ENCODE measurements at regions not wholly inside any gene's neighbourhood (a gene's known extent, or its start where the extent isn't known, plus 50 kb on each side); places are given as distances from the start of the nearest gene placed in this dataset.
A peak's percentile ranks its signal among the peaks of the same experiment; 100 is the strongest.

DNA sequence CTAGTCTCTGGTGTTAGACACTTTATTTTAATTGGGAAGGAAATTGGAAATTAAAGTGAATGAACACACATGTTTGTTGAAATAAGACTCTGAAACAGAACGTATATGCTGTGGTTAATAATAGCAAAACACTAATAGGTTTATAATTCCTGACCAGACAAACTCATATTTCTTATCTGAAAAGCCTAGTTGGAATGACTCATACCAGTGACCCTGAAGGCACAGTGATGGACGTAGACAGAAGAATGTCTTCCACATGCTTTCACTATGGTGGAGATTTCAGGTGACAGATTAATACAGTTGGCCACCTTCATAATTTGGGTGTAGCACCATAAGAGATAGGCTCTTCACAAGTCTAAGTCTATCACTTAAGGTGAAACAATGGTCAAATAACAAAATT lies 83.0 kb upstream of the COL11A1 start:
- Histone ChIP-seq H3K36me3 (ENCODE audit: control insufficient read depth in 4 of 4, insufficient read depth in 4 of 4, low read length in 4 of 4) (no peaks in the 10 kb centered on the region), H3K4me3 (no peak overlapping the region), H3K9me3 (ENCODE audit: control insufficient read depth in 4 of 4, insufficient read depth in 3 of 4, low read length in 3 of 4) (peaks cover 0 to 3% (median 0%) of the 10 kb centered on the region in 4 donors), H3K9ac (ENCODE audit: insufficient read depth in 1 of 2, low read length in 2 of 2) (no peak overlapping the region), H3K27ac (ENCODE audit: low read depth in 1 of 2, low read length in 1 of 2) (no peak overlapping the region), H3K4me1 (ENCODE audit: control insufficient read depth in 5 of 5, insufficient read depth in 5 of 5, low read length in 5 of 5) (no peaks in the 10 kb centered on the region), H3K27me3 (ENCODE audit: control insufficient read depth in 3 of 3, insufficient read depth in 3 of 3, low read length in 2 of 3) (no peaks in the 10 kb centered on the region)
- DNase-seq (no peak), ATAC-seq (ENCODE audit: insufficient read depth, low FRiP score) (no peak)
- TF ChIP-seq, protein P1, sequence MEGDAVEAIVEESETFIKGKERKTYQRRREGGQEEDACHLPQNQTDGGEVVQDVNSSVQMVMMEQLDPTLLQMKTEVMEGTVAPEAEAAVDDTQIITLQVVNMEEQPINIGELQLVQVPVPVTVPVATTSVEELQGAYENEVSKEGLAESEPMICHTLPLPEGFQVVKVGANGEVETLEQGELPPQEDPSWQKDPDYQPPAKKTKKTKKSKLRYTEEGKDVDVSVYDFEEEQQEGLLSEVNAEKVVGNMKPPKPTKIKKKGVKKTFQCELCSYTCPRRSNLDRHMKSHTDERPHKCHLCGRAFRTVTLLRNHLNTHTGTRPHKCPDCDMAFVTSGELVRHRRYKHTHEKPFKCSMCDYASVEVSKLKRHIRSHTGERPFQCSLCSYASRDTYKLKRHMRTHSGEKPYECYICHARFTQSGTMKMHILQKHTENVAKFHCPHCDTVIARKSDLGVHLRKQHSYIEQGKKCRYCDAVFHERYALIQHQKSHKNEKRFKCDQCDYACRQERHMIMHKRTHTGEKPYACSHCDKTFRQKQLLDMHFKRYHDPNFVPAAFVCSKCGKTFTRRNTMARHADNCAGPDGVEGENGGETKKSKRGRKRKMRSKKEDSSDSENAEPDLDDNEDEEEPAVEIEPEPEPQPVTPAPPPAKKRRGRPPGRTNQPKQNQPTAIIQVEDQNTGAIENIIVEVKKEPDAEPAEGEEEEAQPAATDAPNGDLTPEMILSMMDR (IDR thresholded peaks at IDR 0.05; ENCODE audit: control extremely low read depth, extremely low read depth) = no peak
- WGBS, 2 donors = 42 to 69% methylated on average over 2 of the region's 2 CpGs

DNA sequence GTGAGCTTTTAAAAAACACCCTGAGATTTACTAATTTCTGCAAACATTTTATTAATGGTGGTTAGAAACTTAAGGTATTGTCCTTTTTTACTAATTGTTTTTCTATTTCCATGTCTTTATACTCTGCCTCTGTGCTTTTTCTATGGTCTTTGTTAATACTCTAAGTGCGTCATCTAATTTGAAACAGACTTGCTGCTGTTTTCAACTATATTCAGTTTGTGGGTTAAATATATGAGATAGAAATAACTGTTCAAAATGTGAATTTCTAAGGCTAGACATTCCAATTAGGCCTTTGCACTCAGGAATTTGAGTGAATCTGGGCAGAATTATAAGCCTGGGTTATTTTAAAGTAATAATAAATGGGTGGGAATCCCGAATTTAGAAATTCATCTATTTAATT lies 82.4 kb upstream of the COL11A1 start:
- Histone ChIP-seq H3K36me3 (ENCODE audit: control insufficient read depth in 4 of 4, insufficient read depth in 4 of 4, low read length in 4 of 4) (no peaks in the 10 kb centered on the region), H3K9me3 (ENCODE audit: control insufficient read depth in 4 of 4, insufficient read depth in 3 of 4, low read length in 3 of 4) (peaks cover 0 to 3% (median 0%) of the 10 kb centered on the region in 4 donors), H3K27me3 (ENCODE audit: control insufficient read depth in 3 of 3, insufficient read depth in 3 of 3, low read length in 2 of 3) (no peaks in the 10 kb centered on the region), H3K4me1 (ENCODE audit: control insufficient read depth in 5 of 5, insufficient read depth in 5 of 5, low read length in 5 of 5) (no peaks in the 10 kb centered on the region), H3K27ac (ENCODE audit: low read depth in 1 of 2, low read length in 1 of 2) (no peak overlapping the region), H3K4me3 (no peak overlapping the region), H3K9ac (ENCODE audit: insufficient read depth in 1 of 2, low read length in 2 of 2) (no peak overlapping the region)
- 79 to 90% methylated on average over 2 of the region's 2 CpGs for WGBS, 2 donors
- DNase-seq (no peak), ATAC-seq (ENCODE audit: insufficient read depth, low FRiP score) (no peak)
- TF ChIP-seq, protein P1 (IDR thresholded peaks at IDR 0.05; ENCODE audit: control extremely low read depth, extremely low read depth) = no peak

DNA sequence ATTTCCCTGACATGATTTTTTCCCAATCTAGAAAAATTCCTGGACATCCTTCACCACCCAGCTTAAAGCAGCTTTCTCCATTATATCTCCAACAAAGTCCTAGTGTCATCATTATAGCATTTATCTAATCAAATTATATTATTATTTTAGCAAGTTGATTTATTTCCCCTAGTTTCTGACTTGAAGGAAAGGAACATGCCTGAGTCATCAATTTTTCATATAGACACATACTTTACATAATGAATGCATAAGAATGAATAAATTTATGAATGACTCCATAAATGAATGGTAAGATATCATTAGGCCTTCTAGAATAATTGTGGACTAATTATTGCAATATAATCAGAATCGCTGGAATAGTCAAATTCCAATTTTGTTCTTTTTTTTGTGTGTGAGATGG lies 79.4 kb upstream of the COL11A1 start:
- no peak overlapping the region for H3K4me3 ChIP-seq
- ATAC-seq (ENCODE audit: insufficient read depth, low FRiP score) = no peak
- 89 to 99% methylated on average over 1 of the region's 1 CpG for WGBS, 2 donors
- H3K9me3 ChIP-seq (ENCODE audit: control insufficient read depth in 4 of 4, insufficient read depth in 3 of 4, low read length in 3 of 4) = no peaks in the 10 kb centered on the region
- no peak overlapping the region for H3K9ac ChIP-seq (ENCODE audit: insufficient read depth in 1 of 2, low read length in 2 of 2)
- H3K4me1 ChIP-seq (ENCODE audit: control insufficient read depth in 5 of 5, insufficient read depth in 5 of 5, low read length in 5 of 5) = no peaks in the 10 kb centered on the region
- TF ChIP-seq, protein P1 (IDR thresholded peaks at IDR 0.05; ENCODE audit: control extremely low read depth, extremely low read depth) = no peak
- no peaks in the 10 kb centered on the region for H3K27me3 ChIP-seq (ENCODE audit: control insufficient read depth in 3 of 3, insufficient read depth in 3 of 3, low read length in 2 of 3)
- no peak overlapping the region for H3K27ac ChIP-seq (ENCODE audit: low read depth in 1 of 2, low read length in 1 of 2)
- H3K36me3 ChIP-seq (ENCODE audit: control insufficient read depth in 4 of 4, insufficient read depth in 4 of 4, low read length in 4 of 4) = no peaks in the 10 kb centered on the region
- no peak for DNase-seq

DNA sequence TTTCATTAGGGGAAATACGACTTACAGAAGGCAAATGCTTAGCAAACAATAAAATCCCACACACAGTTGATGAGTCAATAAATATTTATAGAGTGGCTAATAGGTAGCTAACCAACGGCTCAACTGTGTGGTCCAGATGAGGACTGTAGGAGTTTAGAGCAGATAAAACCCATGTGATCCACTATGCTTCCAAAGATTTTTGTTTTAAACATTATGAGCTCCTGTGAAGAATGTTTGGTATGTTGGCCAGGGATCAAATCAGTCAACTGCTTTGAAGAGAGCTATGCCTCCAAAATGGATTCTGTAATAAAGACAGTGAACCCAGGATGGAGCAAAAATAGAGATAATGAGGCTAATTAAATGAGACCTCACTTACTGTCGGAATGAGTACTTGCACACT lies 72.3 kb upstream of the COL11A1 start:
- peak; percentile 19 for ATAC-seq (ENCODE audit: insufficient read depth, low FRiP score)
- H3K9ac ChIP-seq (ENCODE audit: insufficient read depth in 1 of 2, low read length in 2 of 2) = no peak overlapping the region
- no peaks in the 10 kb centered on the region for H3K4me1 ChIP-seq (ENCODE audit: control insufficient read depth in 5 of 5, insufficient read depth in 5 of 5, low read length in 5 of 5)
- H3K36me3 ChIP-seq (ENCODE audit: control insufficient read depth in 4 of 4, insufficient read depth in 4 of 4, low read length in 4 of 4) = no peaks in the 10 kb centered on the region
- H3K4me3 ChIP-seq = no peak overlapping the region
- no peak overlapping the region for H3K27ac ChIP-seq (ENCODE audit: low read depth in 1 of 2, low read length in 1 of 2)
- H3K27me3 ChIP-seq (ENCODE audit: control insufficient read depth in 3 of 3, insufficient read depth in 3 of 3, low read length in 2 of 3) = no peaks in the 10 kb centered on the region
- DNase-seq = peak in 2 of 3 donors; percentile 1 to 4
- TF ChIP-seq, protein P1 (IDR thresholded peaks at IDR 0.05; ENCODE audit: control extremely low read depth, extremely low read depth) = no peak
- H3K9me3 ChIP-seq (ENCODE audit: control insufficient read depth in 4 of 4, insufficient read depth in 3 of 4, low read length in 3 of 4) = no peaks in the 10 kb centered on the region
- 44 to 62% methylated on average over 3 of the region's 3 CpGs for WGBS, 2 donors
